ENCODE measurements at regions not wholly inside any gene's neighbourhood (a gene's known extent, or its start where the extent isn't known, plus 50 kb on each side); places are given as distances from the start of the nearest gene placed in this dataset.

- no peak for DNase-seq (ENCODE audit: low read depth in 2 of 2)
These were observed 148.0 kb upstream of the SALL3 start for GRCh38 chr18:78831603-78832002.

- no peak for DNase-seq (ENCODE audit: low read depth in 2 of 2)
These were observed 145.8 kb upstream of the SALL3 start for GRCh38 chr18:78833833-78834232.

DNA sequence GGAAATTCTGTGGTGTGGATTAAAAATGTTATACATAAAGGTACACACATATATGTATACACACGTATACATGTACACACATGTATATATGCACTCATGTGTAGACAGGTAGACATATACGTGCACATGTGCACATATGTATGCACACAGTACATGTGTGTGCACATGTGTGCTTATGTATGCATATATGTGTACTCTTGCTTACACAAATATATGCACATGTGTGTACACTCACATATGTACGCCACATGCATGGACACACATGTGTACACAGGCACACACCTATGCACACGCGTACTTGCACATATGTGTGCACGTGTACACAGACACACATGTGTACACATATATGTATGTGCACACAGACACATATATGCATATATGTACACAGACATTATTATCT is 142.8 kb upstream of the SALL3 start:
- no peak for DNase-seq (ENCODE audit: low read depth in 2 of 2)

DNA sequence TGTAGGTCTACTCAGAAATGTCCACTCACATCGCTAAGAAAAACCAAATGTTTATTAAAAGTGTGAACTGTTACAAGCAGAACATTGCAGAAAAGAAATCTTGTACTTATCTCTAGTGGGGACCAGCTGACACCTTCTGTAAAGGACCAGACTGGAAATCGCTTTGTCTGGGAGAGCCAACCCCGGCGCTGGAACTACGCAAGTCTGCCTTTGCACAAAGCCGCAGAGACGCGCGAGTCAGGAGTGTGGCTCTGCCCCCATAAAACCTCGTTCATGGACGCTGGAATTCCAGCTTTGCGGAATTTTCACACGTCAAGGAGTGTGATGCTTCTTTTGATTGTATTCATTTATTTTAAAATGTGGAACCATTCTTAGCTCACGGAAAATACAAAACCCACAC is 141.9 kb upstream of the SALL3 start:
- no peak for DNase-seq (ENCODE audit: low read depth in 2 of 2)

GRCh38 chr18:78838183-78838582 is 141.4 kb upstream of the SALL3 start:
- DNase-seq (ENCODE audit: low read depth in 2 of 2), result no peak

- DNase-seq (ENCODE audit: low read depth in 2 of 2), result no peak
These were observed 130.6 kb upstream of the SALL3 start for GRCh38 chr18:78849046-78849445.

DNA sequence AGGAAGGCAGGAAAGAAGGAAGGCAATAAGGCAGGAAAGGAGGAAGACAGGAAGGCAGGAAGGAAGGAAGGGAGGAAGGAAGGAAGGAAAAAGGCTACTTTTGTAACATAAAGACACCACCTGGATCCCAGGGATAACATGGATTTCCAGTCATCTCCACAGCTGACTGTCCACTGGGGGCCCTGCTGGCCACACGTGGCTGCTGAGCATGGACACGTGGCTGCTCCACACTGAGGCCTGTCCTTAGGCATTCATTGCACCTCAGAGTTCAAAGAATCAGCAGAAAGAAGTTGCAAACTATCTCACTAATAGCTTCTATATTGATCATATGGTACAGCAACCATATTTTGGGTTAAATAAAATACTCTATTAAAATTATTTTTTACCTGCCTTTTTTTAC is 130.2 kb upstream of the SALL3 start:
- DNase-seq (ENCODE audit: low read depth in 2 of 2), result no peak

DNA sequence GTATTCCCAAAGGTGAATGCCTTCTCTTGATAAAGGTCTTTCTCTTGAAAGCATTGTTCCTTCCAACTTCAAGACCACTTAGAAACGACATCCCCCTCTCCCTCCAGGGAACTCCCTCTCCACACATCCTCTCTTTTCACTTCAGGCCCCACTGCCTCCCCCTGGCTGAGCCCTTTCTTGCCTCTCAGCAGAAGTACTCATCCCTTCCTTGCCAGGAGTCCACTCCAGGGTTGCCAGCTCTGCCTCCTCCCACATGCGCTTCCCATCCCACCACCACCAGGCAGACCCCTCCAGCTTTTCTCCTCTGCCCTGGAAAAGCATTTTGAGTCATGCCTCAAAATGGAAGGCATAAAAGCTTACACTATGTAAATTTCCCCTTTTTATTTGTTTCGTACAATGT is 126.3 kb upstream of the SALL3 start:
- no peak for DNase-seq (ENCODE audit: low read depth in 2 of 2)

GRCh38 chr18:78855188-78855587 is 124.4 kb upstream of the SALL3 start:
- DNase-seq (ENCODE audit: low read depth in 2 of 2), result no peak

- DNase-seq (ENCODE audit: low read depth in 2 of 2), result no peak
These were observed 122.9 kb upstream of the SALL3 start for GRCh38 chr18:78856569-78857313.

- no peak for DNase-seq (ENCODE audit: low read depth in 2 of 2)
These were observed 122.1 kb upstream of the SALL3 start for GRCh38 chr18:78857314-78858150.

- no peak for DNase-seq (ENCODE audit: low read depth in 2 of 2)
These were observed 119.9 kb upstream of the SALL3 start for GRCh38 chr18:78859686-78860085.

- DNase-seq (ENCODE audit: low read depth in 2 of 2), result no peak
These were observed 119.5 kb upstream of the SALL3 start for GRCh38 chr18:78860117-78860516.

GRCh38 chr18:78861116-78861515 is 118.5 kb upstream of the SALL3 start:
- DNase-seq (ENCODE audit: low read depth in 2 of 2), result no peak

GRCh38 chr18:78861706-78862105 is 117.9 kb upstream of the SALL3 start:
- DNase-seq (ENCODE audit: low read depth in 2 of 2), result no peak

DNA sequence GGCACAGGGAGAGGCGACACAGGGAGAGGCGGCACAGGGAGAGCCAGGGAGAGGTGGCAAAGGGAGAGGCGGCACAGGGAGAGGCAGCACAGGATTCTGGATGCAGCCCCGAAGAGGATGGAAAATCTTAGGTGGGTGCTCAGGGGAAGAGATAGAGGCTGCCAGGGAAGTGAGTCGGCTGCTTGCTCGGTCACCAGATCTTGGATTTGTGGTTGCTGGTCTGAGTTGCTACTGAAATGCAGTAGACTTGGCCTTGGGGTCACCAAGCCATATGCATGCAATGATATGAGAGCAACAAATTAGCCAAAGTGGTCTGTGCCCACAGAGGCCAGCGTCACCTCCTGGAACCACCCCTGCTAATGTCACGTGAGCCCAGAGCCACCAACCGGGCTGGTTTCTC is 117.2 kb upstream of the SALL3 start:
- no peak for DNase-seq (ENCODE audit: low read depth in 2 of 2)

GRCh38 chr18:78865056-78865598 is 114.5 kb upstream of the SALL3 start:
- DNase-seq (ENCODE audit: low read depth in 2 of 2), result no peak

GRCh38 chr18:78865771-78866310 is 113.8 kb upstream of the SALL3 start:
- no peak for DNase-seq (ENCODE audit: low read depth in 2 of 2)

DNA sequence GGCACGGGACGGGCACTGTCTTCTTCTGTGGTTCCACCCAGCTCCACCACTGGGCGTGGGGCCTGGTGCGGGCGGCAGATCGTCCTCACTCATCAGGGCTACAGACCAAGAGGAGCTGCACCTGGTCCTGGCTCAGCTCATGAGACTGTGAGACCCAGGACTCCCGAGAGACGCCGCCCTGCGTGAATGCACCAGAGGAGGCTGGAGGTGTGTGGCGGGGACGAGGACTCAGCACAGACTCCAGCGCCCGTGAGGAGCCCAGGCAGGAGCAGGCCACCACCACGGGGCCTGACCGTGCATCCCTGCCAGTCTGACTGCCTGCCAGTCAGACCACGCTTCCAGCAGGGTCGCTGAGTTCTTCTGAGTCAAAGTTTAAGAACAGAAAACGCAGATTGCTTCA is 112.5 kb upstream of the SALL3 start:
- no peak for DNase-seq (ENCODE audit: low read depth in 2 of 2)

GRCh38 chr18:78868330-78869316 is 111.0 kb upstream of the SALL3 start:
- no peak for DNase-seq (ENCODE audit: low read depth in 2 of 2)

DNA sequence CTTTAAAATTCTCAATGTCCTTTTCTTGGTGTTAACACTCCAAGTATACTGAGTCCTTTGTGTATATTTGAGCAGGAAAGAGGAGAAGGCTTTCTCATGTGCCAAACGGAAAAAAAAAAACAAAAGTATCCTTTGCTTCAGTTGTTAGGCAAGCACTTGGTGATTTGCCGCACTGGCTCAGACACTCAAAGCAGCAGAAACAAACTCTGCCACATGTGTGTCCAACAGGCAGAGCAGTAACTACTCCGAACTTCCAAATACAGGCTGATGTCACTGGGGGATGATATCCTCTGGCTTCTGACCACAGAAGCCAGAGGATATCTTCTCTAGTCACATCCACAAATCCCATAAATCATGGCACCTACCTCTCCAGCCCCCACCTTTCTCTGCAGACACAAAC is 108.0 kb upstream of the SALL3 start:
- DNase-seq (ENCODE audit: low read depth in 2 of 2), result no peak

Measured in stimulated activated CD8-positive, alpha-beta memory T cell treated with anti-CD3 and anti-CD28 coated beads, Interleukin-7, amount 100 ng/mL, for 4 hours (primary cell).